22Rv1 (cell line): ENCODE measurements at regions not wholly inside any gene's neighbourhood (a gene's known extent, or its start where the extent isn't known, plus 50 kb on each side); places are given as distances from the start of the nearest gene placed in this dataset.

ENCODE experiments used
- ZFX ChIP-seq: fragments of 450-650 bp; IDR thresholded peaks from 2 replicates; pipeline ENCODE4 v1.6.1; 2017; ENCODE audit warnings: antibody characterized with exemption, borderline replicate concordance
- TF ChIP-seq, protein P1 (sequence below): fragments of 450-650 bp; IDR thresholded peaks from 2 replicates; pipeline ENCODE4 v1.5.1; 2017; ENCODE audit warnings: mild to moderate bottlenecking

DNA sequence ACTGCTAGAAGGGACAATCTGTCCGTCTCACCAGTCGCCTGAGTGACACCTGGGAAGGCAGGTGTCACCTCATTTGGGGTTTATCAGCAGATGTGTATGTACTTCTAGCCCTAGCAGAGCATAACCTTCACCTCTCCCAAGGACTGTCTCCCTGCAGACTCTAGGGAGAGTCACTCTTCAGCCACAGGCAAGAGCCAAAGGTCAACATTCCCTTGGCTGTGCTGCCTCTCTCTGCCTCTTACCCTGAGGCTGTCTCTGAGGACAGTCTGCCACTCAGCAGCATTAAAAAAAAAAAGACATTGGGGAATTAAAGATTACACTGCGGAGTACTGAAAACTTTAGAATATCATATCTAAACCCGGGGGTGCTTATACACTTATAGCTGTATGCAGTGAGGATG, 377.7 kb upstream of the FZD8 start:
- TF ChIP-seq, protein P1, sequence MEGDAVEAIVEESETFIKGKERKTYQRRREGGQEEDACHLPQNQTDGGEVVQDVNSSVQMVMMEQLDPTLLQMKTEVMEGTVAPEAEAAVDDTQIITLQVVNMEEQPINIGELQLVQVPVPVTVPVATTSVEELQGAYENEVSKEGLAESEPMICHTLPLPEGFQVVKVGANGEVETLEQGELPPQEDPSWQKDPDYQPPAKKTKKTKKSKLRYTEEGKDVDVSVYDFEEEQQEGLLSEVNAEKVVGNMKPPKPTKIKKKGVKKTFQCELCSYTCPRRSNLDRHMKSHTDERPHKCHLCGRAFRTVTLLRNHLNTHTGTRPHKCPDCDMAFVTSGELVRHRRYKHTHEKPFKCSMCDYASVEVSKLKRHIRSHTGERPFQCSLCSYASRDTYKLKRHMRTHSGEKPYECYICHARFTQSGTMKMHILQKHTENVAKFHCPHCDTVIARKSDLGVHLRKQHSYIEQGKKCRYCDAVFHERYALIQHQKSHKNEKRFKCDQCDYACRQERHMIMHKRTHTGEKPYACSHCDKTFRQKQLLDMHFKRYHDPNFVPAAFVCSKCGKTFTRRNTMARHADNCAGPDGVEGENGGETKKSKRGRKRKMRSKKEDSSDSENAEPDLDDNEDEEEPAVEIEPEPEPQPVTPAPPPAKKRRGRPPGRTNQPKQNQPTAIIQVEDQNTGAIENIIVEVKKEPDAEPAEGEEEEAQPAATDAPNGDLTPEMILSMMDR: no peak
- TF ChIP-seq ZFX: no peak
